HCT116 (cell line): ENCODE measurements at regions not wholly inside any gene's neighbourhood (a gene's known extent, or its start where the extent isn't known, plus 50 kb on each side); places are given as distances from the start of the nearest gene placed in this dataset.

Experiments
- ATAC-seq: fragments of 200-7000 bp; cut with Tn5 transposase; 2 replicates; pipeline ENCODE4 v1.9.1; 2020; ENCODE audit warnings: mild to moderate bottlenecking, moderate library complexity
- BruUV-seq: library from RNA; stranded (reverse); fragments of 400-500 nt; replicated peaks from 2 replicates; lab custom pipeline; 2021; lab: Mats Ljungman, UMichigan
- CTCF ChIA-PET: fragments of 300-600 bp; sonication (Branson Sonifier 250); formaldehyde crosslinking; loops from one replicate; lab custom pipeline; 2021; ENCODE audit warnings: antibody characterized with exemption; lab: Charles Lee
- POLR2A ChIA-PET: fragments of 300-600, 350-600 bp; sonication (Branson Sonifier 250); formaldehyde crosslinking; loops from one replicate; lab custom pipeline; 2021; ENCODE audit warnings: antibody characterized with exemption; lab: Charles Lee
- RAD21 ChIA-PET, 2 experiments: fragments of 300-600 bp; sonication (Branson Sonifier 250); formaldehyde crosslinking; loops; one replicate each; lab custom pipeline; 2023; ENCODE audit warnings: low total read pairs in 2 of 2; ENCODE audit not compliant: uncharacterized antibody in 2 of 2, unreplicated experiment in 2 of 2, low non-redundant PET in 1 of 2; lab: Charles Lee
- DNase-seq: peaks from one replicate; pipeline ENCODE4 v3.0.0-alpha.2; 2010; ENCODE audit warnings: low read depth, low spot score
- H2AFZ ChIP-seq: fragments of 200-600 bp; shearing (Covaris generic), sonication (generic); 2 replicates; pipeline ENCODE4 v1.6.1; 2017; ENCODE audit warnings: low read depth, mixed run types, mixed read lengths, antibody characterized with exemption, low read length; ENCODE audit not compliant: poor library complexity, severe bottlenecking
- H3K27ac ChIP-seq: 2 replicates; pipeline ENCODE4 v1.5.1; 2012; ENCODE audit warnings: low read depth, low read length
- H3K27me3 ChIP-seq: fragments of 200-600 bp; sonication (generic); 2 replicates; pipeline ENCODE4 v1.6.1; 2016; ENCODE audit warnings: mixed run types, low read length, mixed read lengths; ENCODE audit not compliant: insufficient read depth
- H3K36me3 ChIP-seq, 2 experiments: fragments of 200-500 bp in 1 of 2; fragments of 200-600 bp in 1 of 2; sonication (Bioruptor generic) in 1 of 2; sonication (generic) in 1 of 2; 2 replicates each; pipeline versions ENCODE4 v1.5.1 to v1.6.1; 2014 to 2016; ENCODE audit warnings: low read length in 2 of 2, inconsistent platforms in 1 of 2, mixed read lengths in 1 of 2, mixed run types in 1 of 2; ENCODE audit not compliant: insufficient read depth in 2 of 2, control insufficient read depth in 1 of 2
- H3K4me1 ChIP-seq, 2 experiments: fragments of 200-600 bp in 1 of 2; sonication (generic) in 1 of 2; 2 replicates each; pipeline versions ENCODE4 v1.5.1 to v1.6.1; 2012 to 2017; ENCODE audit warnings: low read length in 2 of 2, inconsistent platforms in 1 of 2, mild to moderate bottlenecking in 1 of 2, mixed read lengths in 1 of 2, mixed run types in 1 of 2, moderate library complexity in 1 of 2; ENCODE audit not compliant: insufficient read depth in 2 of 2, control insufficient read depth in 1 of 2
- H3K4me2 ChIP-seq: fragments of 200-600 bp; sonication (generic); 2 replicates; pipeline ENCODE4 v1.6.1; 2017; ENCODE audit warnings: mixed run types, low read length, mixed read lengths
- H3K4me3 ChIP-seq, 2 experiments: fragments of 200-600 bp in 1 of 2; sonication (generic) in 1 of 2; replicated peaks in 1 of 2; 2 replicates each; pipeline ENCODE4 v1.5.1; 2011 to 2016; ENCODE audit warnings: low read length in 2 of 2, control low read depth in 1 of 2, low read depth in 1 of 2, mild to moderate bottlenecking in 1 of 2, mixed read lengths in 1 of 2, mixed run types in 1 of 2
- H3K79me2 ChIP-seq: fragments of 200-600 bp; sonication (generic); 2 replicates; pipeline ENCODE4 v1.6.1; 2017; ENCODE audit warnings: mild to moderate bottlenecking, mixed run types, low read length, moderate library complexity, mixed read lengths; ENCODE audit not compliant: insufficient read depth
- H3K9ac ChIP-seq: fragments of 200-600 bp; sonication (generic); 2 replicates; pipeline ENCODE4 v1.6.1; 2016; ENCODE audit warnings: low read length, mixed read lengths
- H3K9me2 ChIP-seq: fragments of 200-600 bp; sonication (generic), shearing (Covaris generic); 2 replicates; pipeline ENCODE4 v1.6.1; 2017; ENCODE audit warnings: mixed run types, mild to moderate bottlenecking, moderate library complexity; ENCODE audit not compliant: insufficient read depth
- H3K9me3 ChIP-seq, 2 experiments: fragments of 200-500 bp in 1 of 2; fragments of 200-600 bp in 1 of 2; sonication (Bioruptor generic) in 1 of 2; sonication (generic) in 1 of 2; 2 replicates each; pipeline ENCODE4 v1.6.1; 2014 to 2017; ENCODE audit warnings: low read length in 2 of 2, mixed read lengths in 2 of 2, inconsistent platforms in 1 of 2, low read depth in 1 of 2, mild to moderate bottlenecking in 1 of 2, mixed run types in 1 of 2, moderate library complexity in 1 of 2; ENCODE audit not compliant: control insufficient read depth in 1 of 2, insufficient read depth in 1 of 2
- H4K20me1 ChIP-seq: fragments of 200-600 bp; sonication (generic), shearing (Covaris generic); 2 replicates; pipeline ENCODE4 v1.6.1; 2017; ENCODE audit warnings: mixed run types, mild to moderate bottlenecking, moderate library complexity; ENCODE audit not compliant: insufficient read depth
- CBX3 ChIP-seq: IDR thresholded peaks from 2 replicates; pipeline ENCODE4 v1.6.1; 2012; ENCODE audit warnings: low read depth
- EGR1 ChIP-seq: IDR thresholded peaks from 2 replicates; pipeline ENCODE4 v1.6.1; 2012; ENCODE audit warnings: low read depth
- ELF1 ChIP-seq: IDR thresholded peaks from 2 replicates; pipeline ENCODE4 v1.6.1; 2012; ENCODE audit warnings: low read depth, borderline replicate concordance
- EZH2 ChIP-seq: fragments of 200-600 bp; sonication (generic); IDR thresholded peaks from 2 replicates; pipeline ENCODE4 v1.6.1; 2017; ENCODE audit warnings: antibody characterized with exemption, mixed run types
- EZH2phosphoT487 ChIP-seq: fragments of 200-600 bp; IDR thresholded peaks from 2 replicates; pipeline ENCODE4 v1.6.1; 2018; ENCODE audit warnings: antibody characterized with exemption, borderline replicate concordance
- POLR2AphosphoS5 ChIP-seq: IDR thresholded peaks from 2 replicates; pipeline ENCODE4 v1.6.1; 2011; ENCODE audit warnings: mild to moderate bottlenecking, low read depth, low read length, moderate library complexity
- SIN3A ChIP-seq: IDR thresholded peaks from 2 replicates; pipeline ENCODE4 v1.6.1; 2012; ENCODE audit warnings: low read depth
- TCF7L2 ChIP-seq: IDR thresholded peaks from 2 replicates; pipeline ENCODE4 v1.7.0; 2011; ENCODE audit warnings: borderline replicate concordance, inconsistent platforms; ENCODE audit not compliant: insufficient read depth, insufficient read length; ENCODE audit errors: extremely low read depth
- ZFX ChIP-seq: fragments of 450-650 bp; IDR thresholded peaks from 2 replicates; pipeline ENCODE4 v1.6.1; 2017
- ZNF274 ChIP-seq: fragments of 200-500 bp; sonication (Bioruptor generic); IDR thresholded peaks from 2 replicates; pipeline ENCODE4 v1.6.1; 2014; ENCODE audit warnings: mild to moderate bottlenecking, low read depth, low read length, inconsistent platforms
- intact Hi-C: fragments of 100-400 bp; cut with micrococcal nuclease; formaldehyde crosslinking; loops from 2 replicates; pipeline ENCODE4 v1.10.0; 2022
- TF ChIP-seq, protein P1 (sequence below), 3 experiments: fragments of 200-600 bp in 1 of 3; sonication (generic) in 1 of 3; IDR thresholded peaks in 2 of 3; conservative IDR thresholded peaks in 1 of 3; 2 replicates each; pipeline ENCODE4 v1.5.1; 2012 to 2017; ENCODE audit warnings: low read depth in 2 of 3, low read length in 2 of 3, antibody characterized with exemption in 1 of 3, borderline replicate concordance in 1 of 3, control low read depth in 1 of 3, mild to moderate bottlenecking in 1 of 3, mixed read lengths in 1 of 3, mixed run types in 1 of 3, moderate library complexity in 1 of 3; ENCODE audit not compliant: insufficient read depth in 1 of 3
- TF ChIP-seq, protein P2 (sequence below): IDR thresholded peaks from 2 replicates; pipeline ENCODE4 v1.6.1; 2012

- Histone ChIP-seq H4K20me1 (no peaks in the 10 kb centered on the region), H3K9me3 (peaks cover 0 to 28% of the 10 kb centered on the region in 2 experiments; a peak in 1 of 4 replicates), H3K4me1 (no peaks in the 10 kb centered on the region), H3K9me2 (no peaks in the 10 kb centered on the region), H3K79me2 (no peaks in the 10 kb centered on the region), H3K4me3 (no peak overlapping the region), H2AFZ (no peak overlapping the region), H3K4me2 (no peak overlapping the region), H3K36me3 (no peaks in the 10 kb centered on the region), H3K9ac (no peak overlapping the region), H3K27me3 (no peaks in the 10 kb centered on the region), H3K27ac (no peak overlapping the region)
- no peak for DNase-seq
- BruUV-seq, result no TSS peak
- TF ChIP-seq SIN3A (no peak), ZNF274 (no peak), ZFX (no peak), ELF1 (no peak), EZH2 (no peak), CBX3 (no peak), TCF7L2 (no peak), EGR1 (no peak), EZH2phosphoT487 (no peak), POLR2AphosphoS5 (no peak)
- TF ChIP-seq, protein P1, sequence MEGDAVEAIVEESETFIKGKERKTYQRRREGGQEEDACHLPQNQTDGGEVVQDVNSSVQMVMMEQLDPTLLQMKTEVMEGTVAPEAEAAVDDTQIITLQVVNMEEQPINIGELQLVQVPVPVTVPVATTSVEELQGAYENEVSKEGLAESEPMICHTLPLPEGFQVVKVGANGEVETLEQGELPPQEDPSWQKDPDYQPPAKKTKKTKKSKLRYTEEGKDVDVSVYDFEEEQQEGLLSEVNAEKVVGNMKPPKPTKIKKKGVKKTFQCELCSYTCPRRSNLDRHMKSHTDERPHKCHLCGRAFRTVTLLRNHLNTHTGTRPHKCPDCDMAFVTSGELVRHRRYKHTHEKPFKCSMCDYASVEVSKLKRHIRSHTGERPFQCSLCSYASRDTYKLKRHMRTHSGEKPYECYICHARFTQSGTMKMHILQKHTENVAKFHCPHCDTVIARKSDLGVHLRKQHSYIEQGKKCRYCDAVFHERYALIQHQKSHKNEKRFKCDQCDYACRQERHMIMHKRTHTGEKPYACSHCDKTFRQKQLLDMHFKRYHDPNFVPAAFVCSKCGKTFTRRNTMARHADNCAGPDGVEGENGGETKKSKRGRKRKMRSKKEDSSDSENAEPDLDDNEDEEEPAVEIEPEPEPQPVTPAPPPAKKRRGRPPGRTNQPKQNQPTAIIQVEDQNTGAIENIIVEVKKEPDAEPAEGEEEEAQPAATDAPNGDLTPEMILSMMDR (IDR thresholded peaks at IDR 0.05 in 2 of 3, conservative IDR thresholded peaks at IDR 0.05 in 1 of 3; ENCODE audit: borderline replicate concordance in 1 of 3, insufficient read depth in 1 of 3, low read depth in 2 of 3, low read length in 2 of 3), result no peak
- TF ChIP-seq, protein P2, sequence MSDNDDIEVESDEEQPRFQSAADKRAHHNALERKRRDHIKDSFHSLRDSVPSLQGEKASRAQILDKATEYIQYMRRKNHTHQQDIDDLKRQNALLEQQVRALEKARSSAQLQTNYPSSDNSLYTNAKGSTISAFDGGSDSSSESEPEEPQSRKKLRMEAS, result no peak
- CTCF ChIA-PET, result no interaction called here
- intact Hi-C loops, result no loop called here
- RAD21 ChIA-PET, result no interaction called here
- no peak for ATAC-seq
- POLR2A ChIA-PET, result no interaction called here
These were observed 392.2 kb upstream of the CCDC179 start for GRCh38 chr11:23252426-23252825.
